ENCODE measurements at regions not wholly inside any gene's neighbourhood (a gene's known extent, or its start where the extent isn't known, plus 50 kb on each side); places are given as distances from the start of the nearest gene placed in this dataset.

GRCh38 chrX:13932416-13932815, 97.3 kb downstream of the GEMIN8 start:
- TF ChIP-seq POLR2AphosphoS5 (IDR thresholded peaks at IDR 0.05; ENCODE audit: borderline replicate concordance, low read depth, low read length) (no peak), EZH2 (IDR thresholded peaks at IDR 0.05) (no peak), FOXP2 (optimal IDR thresholded peaks at IDR 0.05; ENCODE audit: control extremely low read depth, extremely low read length, insufficient read depth) (no peak)
